ENCODE measurements at regions not wholly inside any gene's neighbourhood (a gene's known extent, or its start where the extent isn't known, plus 50 kb on each side); places are given as distances from the start of the nearest gene placed in this dataset.
"Not testable (repeated sequence)": the region's sequence is repeated elsewhere in the genome, so short reads cannot be mapped to it uniquely, and the experiment has no call there.

- no peak for DNase-seq
Observed at GRCh38 chr1:213688655-213689054, 299.1 kb upstream of the PROX1 start.

GRCh38 chr1:213689260-213689659 is 298.5 kb upstream of the PROX1 start:
- DNase-seq, result no peak

DNA sequence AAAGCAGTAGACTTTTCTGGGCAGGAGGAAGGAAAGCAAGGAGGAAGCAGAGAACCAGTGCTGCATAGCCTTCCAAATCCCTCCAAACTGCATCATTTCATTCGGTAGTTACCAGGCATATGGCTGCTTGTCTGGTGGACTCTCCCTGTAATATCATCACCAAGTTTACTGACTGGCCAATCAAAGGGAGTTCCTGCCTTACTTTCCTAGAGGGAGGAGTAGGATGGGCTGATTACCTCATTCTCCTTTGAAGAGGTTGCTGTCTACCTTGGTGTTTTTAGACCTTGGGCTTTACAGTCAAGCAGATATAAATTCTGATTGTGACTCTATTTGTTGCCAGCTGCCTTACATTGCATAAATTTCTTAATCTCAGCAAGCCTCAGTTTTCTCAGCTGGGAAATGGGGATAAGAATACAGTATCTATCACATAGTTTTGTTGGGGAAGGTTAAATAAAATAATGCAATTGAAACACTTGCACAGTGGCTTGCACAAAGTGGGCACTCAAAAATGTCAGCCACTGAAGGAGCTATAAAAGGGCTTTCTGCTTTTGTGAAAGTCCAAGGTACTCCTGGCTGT is 297.3 kb upstream of the PROX1 start:
- no peak for DNase-seq

DNA sequence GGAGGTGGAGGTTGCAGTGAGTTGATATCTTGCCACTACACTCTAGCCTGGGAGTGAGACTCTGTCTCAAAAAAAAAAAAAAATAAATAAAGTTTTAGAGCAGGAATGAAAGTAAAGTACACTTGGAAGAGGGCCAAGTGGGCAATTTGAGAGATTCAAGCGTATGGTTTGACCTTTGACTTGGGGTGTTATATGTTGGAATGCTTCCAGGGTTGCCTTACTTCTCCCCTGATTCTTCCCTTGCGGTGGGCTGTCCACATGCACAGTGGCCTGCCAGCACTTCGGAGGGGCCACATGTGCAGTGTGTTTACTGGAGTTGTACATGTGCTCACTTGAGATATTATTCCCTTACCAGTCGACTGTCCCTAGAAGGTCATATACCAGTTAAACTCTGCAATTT is 295.5 kb upstream of the PROX1 start:
- no peak for DNase-seq

GRCh38 chr1:213693864-213694263 is 293.9 kb upstream of the PROX1 start:
- DNase-seq, result no peak

GRCh38 chr1:213697192-213697802 is 290.5 kb upstream of the PROX1 start:
- DNase-seq, result no peak

DNA sequence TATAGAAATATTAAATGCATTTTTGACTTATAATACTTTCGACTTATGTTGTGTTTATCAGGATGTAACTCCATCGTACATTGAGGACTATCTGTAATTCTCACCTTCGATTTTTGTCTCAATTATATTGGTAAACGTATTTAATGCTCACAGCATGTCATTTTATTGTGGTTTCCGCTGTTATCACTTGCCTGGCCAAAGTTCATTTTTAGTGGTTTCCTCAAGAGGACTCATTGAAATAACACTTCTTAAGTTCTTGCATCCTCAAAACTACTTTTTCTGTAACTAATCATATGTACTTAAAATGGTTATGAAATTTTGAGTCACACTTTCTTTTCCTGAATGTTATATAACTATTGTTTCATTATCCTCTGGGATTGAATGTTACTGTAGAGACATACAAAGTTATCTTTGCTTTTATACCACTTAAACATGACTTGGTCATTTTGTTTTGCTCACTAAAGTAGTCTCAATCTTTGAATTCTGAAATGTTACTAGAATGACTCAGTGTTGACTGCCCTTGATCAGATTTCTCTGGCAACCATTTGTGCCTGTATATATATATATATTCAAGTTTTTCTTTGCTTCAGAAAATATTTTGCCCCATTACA is 289.6 kb upstream of the PROX1 start:
- no peak for DNase-seq

DNA sequence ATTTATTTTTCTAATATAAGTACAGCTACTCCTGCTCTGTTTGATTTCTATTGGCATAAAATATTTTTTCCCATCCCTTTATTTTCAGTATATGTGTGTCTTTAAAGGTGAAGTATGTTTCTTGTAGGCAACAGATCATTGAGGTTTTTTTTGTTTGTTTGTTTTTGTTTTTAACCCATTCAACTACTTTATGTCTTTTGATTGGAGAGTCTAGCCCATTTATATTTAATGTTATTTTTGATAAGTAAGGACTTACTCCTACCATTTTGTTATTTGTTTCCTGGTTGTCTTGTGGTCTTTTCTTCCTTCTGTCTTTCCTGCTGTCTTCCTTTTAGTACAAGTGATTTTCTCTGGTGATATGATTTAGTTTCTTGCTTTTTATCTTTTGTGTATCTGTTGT is 285.1 kb upstream of the PROX1 start:
- DNase-seq, result no peak

GRCh38 chr1:213704941-213705340 is 282.8 kb upstream of the PROX1 start:
- no peak for DNase-seq

DNA sequence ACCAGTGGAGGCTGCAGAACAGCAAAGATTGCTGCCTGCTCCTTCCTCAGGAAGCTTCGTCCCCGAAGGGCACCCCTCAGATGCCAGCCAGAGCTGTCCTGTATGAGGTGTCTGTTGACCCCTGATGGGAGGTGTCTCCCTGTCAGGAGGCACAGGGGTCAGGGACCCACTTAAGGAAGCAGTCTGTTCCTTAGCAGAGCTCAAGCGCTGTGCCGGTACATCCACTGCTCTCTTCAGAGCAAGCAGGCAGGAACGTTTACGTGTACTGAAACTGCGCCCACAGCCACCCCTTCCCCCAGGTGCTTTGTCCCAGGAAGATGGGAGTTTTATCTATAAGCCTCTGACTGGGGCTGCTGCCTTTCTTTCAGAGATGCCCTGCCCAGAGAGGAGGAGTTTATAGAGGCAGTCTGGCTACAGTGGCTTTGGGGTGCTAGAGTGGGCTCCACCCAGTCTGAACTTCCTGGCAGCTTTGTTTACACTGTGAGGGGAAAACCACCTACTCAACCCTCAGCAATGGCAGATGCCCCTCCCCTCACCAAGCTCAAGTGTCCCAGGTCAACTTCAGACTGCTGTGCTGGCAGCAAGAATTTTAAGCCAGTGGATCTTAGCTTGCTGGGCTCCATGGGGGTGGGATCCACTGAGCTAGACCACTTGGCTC is 275.8 kb upstream of the PROX1 start:
- DNase-seq, result not testable (repeated sequence)

GRCh38 chr1:213714645-213715044 is 273.1 kb upstream of the PROX1 start:
- no peak for DNase-seq

DNA sequence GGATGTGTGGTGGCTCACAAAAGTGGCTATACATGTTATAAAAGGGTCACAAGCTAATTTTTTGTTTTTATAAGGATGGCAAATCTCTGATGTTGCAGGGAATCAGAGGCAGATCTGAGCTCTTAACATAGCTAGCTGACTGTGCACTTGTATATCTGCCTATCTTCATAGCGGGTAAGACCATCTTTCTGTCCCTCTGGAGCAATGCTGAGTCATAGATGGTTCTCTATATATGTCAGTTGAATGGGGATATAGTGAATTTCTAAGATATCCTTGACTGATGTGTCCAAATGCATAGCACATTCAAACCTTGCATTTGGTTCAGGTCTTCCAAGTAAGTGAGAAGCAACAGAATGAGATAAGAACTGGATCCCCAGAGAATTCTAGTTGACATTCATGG is 272.6 kb upstream of the PROX1 start:
- no peak for DNase-seq

DNA sequence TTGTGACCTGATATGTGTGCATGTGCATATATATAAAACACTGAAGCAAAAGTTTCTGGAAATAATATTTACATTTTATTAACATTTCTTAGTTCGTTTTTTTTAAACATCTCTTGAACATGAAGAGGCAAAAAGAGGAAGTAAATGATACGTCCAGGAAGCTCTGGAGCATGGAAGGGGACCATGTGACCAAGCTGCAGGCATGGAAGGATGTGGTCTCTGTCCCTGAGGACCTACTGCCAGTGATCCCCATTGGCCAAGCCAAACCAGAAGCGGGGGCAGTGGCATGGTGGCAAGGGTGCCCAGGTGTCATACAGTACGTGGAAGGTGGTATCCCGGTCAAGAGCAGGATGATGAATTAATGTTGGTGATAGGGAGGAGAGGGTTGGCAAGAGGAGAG is 268.3 kb upstream of the PROX1 start:
- no peak for DNase-seq

DNA sequence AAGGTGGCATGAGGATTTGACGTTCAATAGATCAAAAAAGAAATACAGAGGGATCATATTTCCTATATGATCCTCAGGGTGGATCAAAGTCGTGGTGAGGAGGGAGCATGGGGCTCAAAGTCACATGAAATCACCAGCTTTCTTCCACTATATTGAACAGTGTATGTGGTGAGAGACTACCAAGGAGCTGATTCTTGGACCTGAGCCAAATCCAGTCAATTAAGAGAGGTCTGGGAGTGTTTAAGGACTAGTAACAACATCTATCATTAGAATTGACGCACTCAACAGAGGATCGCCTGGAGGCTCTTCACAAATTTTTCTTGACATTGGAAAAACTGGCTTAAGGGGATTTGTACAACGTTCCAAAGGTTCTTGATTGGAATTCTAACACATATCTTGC is 267.7 kb upstream of the PROX1 start:
- DNase-seq, result no peak

GRCh38 chr1:213723187-213723586 is 264.6 kb upstream of the PROX1 start:
- DNase-seq, result no peak

- no peak for DNase-seq
Observed at GRCh38 chr1:213724640-213725536, 262.9 kb upstream of the PROX1 start.

DNA sequence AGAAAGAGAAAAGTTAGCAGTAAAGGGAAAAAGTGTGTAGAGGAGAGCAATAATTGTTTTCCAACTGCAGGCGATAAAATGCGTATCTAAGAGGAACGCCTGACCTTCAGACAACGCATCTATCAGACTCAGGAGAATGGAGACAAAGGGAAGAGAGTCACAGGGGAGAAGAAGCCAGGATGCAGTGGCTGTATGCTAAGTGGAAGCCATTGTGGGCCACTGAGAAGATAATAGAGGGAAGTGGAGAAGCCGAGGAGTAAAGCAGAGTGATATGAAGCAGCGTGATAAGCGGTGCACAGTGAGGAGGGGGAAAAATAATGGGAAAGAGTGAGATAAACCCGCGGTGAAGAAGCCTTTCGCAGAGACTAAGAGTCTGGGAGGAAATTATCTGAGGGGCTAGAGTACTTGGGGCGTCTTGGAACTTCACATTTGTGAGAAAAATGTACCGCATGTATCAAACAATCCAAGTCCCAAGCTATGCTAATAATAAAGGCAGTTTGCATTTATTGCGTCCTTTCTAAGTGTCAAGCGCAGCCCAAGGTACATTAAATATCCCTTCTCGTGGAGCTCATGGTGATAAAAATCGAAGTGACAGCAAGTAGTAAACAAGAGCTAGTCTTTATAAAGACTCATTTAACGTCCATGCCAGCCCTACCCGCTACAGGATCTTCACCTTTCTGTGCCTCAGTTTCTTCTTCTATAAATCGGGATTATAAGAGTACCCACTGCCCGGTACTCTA is 259.8 kb upstream of the PROX1 start:
- DNase-seq, result no peak

DNA sequence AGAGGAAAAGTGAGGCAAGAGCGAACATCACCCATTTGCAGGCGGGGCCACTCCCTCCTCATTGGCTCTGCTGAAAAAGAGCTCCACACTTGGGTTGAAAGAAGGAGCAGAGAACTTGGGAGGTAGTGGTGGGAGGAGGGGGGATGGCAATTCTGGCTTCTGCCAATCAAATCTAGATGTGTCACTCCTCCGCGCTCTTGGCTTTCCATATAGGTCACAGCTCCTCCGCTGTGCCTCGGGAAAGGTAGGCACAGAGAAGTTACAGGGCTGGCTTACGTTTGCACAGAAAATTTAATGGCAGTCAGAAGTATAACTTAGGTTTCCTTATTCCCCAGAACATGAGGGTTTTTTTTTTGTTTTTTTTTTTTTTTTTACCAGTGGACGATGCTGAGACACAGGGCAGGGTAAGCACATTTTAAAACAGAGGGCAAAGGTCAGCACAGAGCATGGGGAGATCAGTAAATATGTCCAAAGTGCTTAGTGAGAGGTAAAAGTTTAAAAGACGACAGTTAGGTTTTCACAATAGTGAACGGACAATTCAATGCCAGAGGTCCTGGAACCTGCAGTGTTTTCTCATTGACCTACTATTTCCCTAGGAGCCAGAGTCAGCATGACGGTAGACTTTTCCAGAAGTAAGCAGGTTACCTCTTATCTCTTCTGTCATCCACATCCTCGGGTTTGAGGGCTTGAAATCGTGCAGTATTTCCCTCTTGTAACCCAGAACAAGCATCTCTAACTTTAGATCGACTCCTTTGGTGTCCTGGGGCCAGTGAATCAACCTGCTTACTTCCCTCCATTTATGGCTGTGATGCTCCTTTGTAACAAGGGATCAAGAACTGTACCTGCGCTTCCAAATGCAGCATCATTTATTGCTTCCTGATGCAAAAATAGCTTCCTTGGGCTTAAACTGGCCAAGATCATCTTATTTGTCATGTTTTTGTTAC is 258.9 kb upstream of the PROX1 start:
- DNase-seq, result no peak

- DNase-seq, result no peak
Observed at GRCh38 chr1:213733705-213734104, 254.1 kb upstream of the PROX1 start.

DNA sequence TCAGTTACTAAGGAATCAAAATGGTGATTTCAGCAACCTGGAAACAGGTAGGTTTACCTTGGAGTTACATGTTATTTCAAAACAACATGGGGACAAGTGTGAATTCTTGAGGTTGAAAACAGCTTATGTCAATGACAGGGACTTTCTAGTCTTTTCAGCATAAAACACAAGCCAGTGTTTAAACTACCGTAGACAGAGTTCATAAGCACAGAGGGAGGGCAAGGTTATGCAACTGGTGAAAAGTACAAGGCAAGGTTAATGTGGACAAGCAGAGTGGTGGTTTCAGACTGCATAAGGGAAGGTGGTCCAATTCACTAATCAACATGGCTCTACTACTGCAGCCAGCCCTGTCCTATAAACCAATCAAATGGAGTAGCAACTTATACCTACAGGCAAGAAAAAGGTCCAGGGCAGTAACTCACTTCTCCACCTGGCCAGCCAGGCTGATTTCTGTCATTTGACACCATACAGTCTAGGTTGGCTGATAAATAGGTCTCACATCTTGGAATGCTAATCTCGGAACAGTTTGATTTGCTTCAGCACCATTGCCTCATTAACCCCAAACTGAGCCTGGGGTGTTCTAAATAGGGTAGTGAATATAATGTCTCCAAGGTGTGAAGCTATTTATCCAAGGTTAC is 250.3 kb upstream of the PROX1 start:
- DNase-seq, result no peak

GRCh38 chr1:213738658-213739057 is 249.1 kb upstream of the PROX1 start:
- DNase-seq, result no peak

All from CD4-positive, alpha-beta T cell treated with Interleukin-6 for 4 hours (primary cell).